RWPE2 (cell line): ENCODE measurements at regions not wholly inside any gene's neighbourhood (a gene's known extent, or its start where the extent isn't known, plus 50 kb on each side); places are given as distances from the start of the nearest gene placed in this dataset.

Experiments used
- ATAC-seq: fragments of 200-7000 bp; cut with Tn5 transposase; 3 replicates; pipeline ENCODE4 v1.9.1; 2021; ENCODE audit warnings: low read depth
- DNase-seq: peaks from one replicate; pipeline ENCODE4 v3.0.0-alpha.2; 2020; ENCODE audit warnings: low spot score
- H3K27ac ChIP-seq: fragments of 450-650 bp; 2 replicates; pipeline ENCODE4 v1.5.1; 2017; ENCODE audit warnings: mild to moderate bottlenecking; ENCODE audit not compliant: poor library complexity, severe bottlenecking
- H3K27me3 ChIP-seq: fragments of 250-450 bp; sonication (Bioruptor Pico); 2 replicates; pipeline ENCODE4 v1.5.1; 2021; ENCODE audit warnings: mild to moderate bottlenecking, moderate library complexity; ENCODE audit not compliant: insufficient read depth, poor library complexity, severe bottlenecking
- H3K36me3 ChIP-seq: fragments of 250-450 bp; sonication (Bioruptor Pico); 2 replicates; pipeline ENCODE4 v1.5.1; 2020; ENCODE audit warnings: low read depth, mild to moderate bottlenecking, moderate library complexity
- H3K4me1 ChIP-seq: fragments of 250-450 bp; sonication (Bioruptor Pico); 2 replicates; pipeline ENCODE4 v1.5.1; 2021; ENCODE audit warnings: mild to moderate bottlenecking, moderate library complexity; ENCODE audit not compliant: insufficient read depth, poor library complexity, severe bottlenecking
- H3K4me3 ChIP-seq: fragments of 250-450 bp; sonication (Bioruptor Pico); 2 replicates; pipeline ENCODE4 v1.5.1; 2021; ENCODE audit warnings: mild to moderate bottlenecking, moderate library complexity; ENCODE audit not compliant: severe bottlenecking
- H3K9me3 ChIP-seq: fragments of 250-450 bp; sonication (Bioruptor Pico); 2 replicates; pipeline ENCODE4 v1.5.1; 2021; ENCODE audit warnings: mild to moderate bottlenecking, moderate library complexity; ENCODE audit not compliant: severe bottlenecking
- CTCF ChIP-seq: fragments of 450-650 bp; IDR thresholded peaks from one replicate; pipeline ENCODE4 v1.5.1; 2017; ENCODE audit warnings: mild to moderate bottlenecking, moderate library complexity; ENCODE audit not compliant: poor library complexity, severe bottlenecking

GRCh38 chr13:18998389-18998788 lies 183.2 kb downstream of the TUBA3C start:
- no peaks in the 10 kb centered on the region for H3K9me3 ChIP-seq
- H3K4me3 ChIP-seq, result no peak overlapping the region
- TF ChIP-seq CTCF, result no peak
- H3K27ac ChIP-seq, result no peak overlapping the region
- no peaks in the 10 kb centered on the region for H3K27me3 ChIP-seq
- DNase-seq (no peak), ATAC-seq (no peak)
- no peaks in the 10 kb centered on the region for H3K4me1 ChIP-seq
- H3K36me3 ChIP-seq, result no peaks in the 10 kb centered on the region

- no peak for DNase-seq
- TF ChIP-seq CTCF, result no peak
- Histone ChIP-seq H3K27me3 (no peaks in the 10 kb centered on the region), H3K27ac (no peak overlapping the region), H3K4me1 (no peaks in the 10 kb centered on the region), H3K4me3 (no peak overlapping the region), H3K9me3 (no peaks in the 10 kb centered on the region), H3K36me3 (no peaks in the 10 kb centered on the region)
- no peak for ATAC-seq
Observed at GRCh38 chr13:18996627-18997051, 185.0 kb downstream of the TUBA3C start.

GRCh38 chr13:18996221-18996620 lies 185.4 kb downstream of the TUBA3C start:
- no peaks in the 10 kb centered on the region for H3K27me3 ChIP-seq
- H3K4me1 ChIP-seq, result no peaks in the 10 kb centered on the region
- DNase-seq, result no peak
- H3K9me3 ChIP-seq, result no peaks in the 10 kb centered on the region
- no peak for TF ChIP-seq CTCF
- ATAC-seq, result no peak
- no peak overlapping the region for H3K4me3 ChIP-seq
- no peaks in the 10 kb centered on the region for H3K36me3 ChIP-seq
- H3K27ac ChIP-seq, result no peak overlapping the region

GRCh38 chr13:18995259-18995873 lies 186.3 kb downstream of the TUBA3C start:
- ATAC-seq (no peak), DNase-seq (no peak)
- no peaks in the 10 kb centered on the region for H3K27me3 ChIP-seq
- TF ChIP-seq CTCF, result no peak
- no peaks in the 10 kb centered on the region for H3K4me1 ChIP-seq
- H3K4me3 ChIP-seq, result no peak overlapping the region
- no peak overlapping the region for H3K27ac ChIP-seq
- no peaks in the 10 kb centered on the region for H3K9me3 ChIP-seq
- no peaks in the 10 kb centered on the region for H3K36me3 ChIP-seq

GRCh38 chr13:18993884-18994660 lies 187.6 kb downstream of the TUBA3C start:
- TF ChIP-seq CTCF, result no peak
- no peaks in the 10 kb centered on the region for H3K36me3 ChIP-seq
- H3K27me3 ChIP-seq, result no peaks in the 10 kb centered on the region
- H3K27ac ChIP-seq, result no peak overlapping the region
- H3K4me3 ChIP-seq, result no peak overlapping the region
- no peak for ATAC-seq
- no peak for DNase-seq
- H3K9me3 ChIP-seq, result no peaks in the 10 kb centered on the region
- H3K4me1 ChIP-seq, result no peaks in the 10 kb centered on the region
